Activated B cell treated with CpG ODN at 0.5 μM for 24 hours (primary cell): ENCODE measurements at regions not wholly inside any gene's neighbourhood (a gene's known extent, or its start where the extent isn't known, plus 50 kb on each side); places are given as distances from the start of the nearest gene placed in this dataset.

Experiments used
- ATAC-seq: fragments of 200-7000 bp; cut with Tn5 transposase; one replicate; pipeline ENCODE4 v1.10.0; 2021; ENCODE audit warnings: low read depth, mild to moderate bottlenecking, moderate library complexity
- CTCF ChIA-PET: fragments of 350-600 bp; sonication (Branson Sonifier 250); formaldehyde crosslinking; loops from one replicate; lab custom pipeline; 2021; ENCODE audit warnings: antibody characterized with exemption; lab: Charles Lee
- POLR2A ChIA-PET: fragments of 350-600 bp; sonication (Branson Sonifier 250); formaldehyde crosslinking; loops from one replicate; lab custom pipeline; 2021; ENCODE audit warnings: antibody characterized with exemption; lab: Charles Lee
- DNase-seq: peaks from one replicate; pipeline ENCODE4 v3.0.0; 2022
- H3K27ac Mint-ChIP-seq: one replicate; pipeline ENCODE4 v1.8.0; 2020; ENCODE audit warnings: mixed read lengths
- H3K27me3 Mint-ChIP-seq: one replicate; pipeline ENCODE4 v1.8.0; 2021; ENCODE audit warnings: mixed read lengths
- H3K36me3 Mint-ChIP-seq: one replicate; pipeline ENCODE4 v1.8.0; 2021; ENCODE audit warnings: low read depth, mixed read lengths
- H3K4me1 Mint-ChIP-seq: one replicate; pipeline ENCODE4 v1.8.0; 2021; ENCODE audit warnings: mixed read lengths
- H3K4me3 Mint-ChIP-seq: one replicate; pipeline ENCODE4 v1.8.0; 2020; ENCODE audit warnings: mild to moderate bottlenecking, mixed read lengths
- H3K9me3 Mint-ChIP-seq: one replicate; pipeline ENCODE4 v1.8.0; 2020; ENCODE audit warnings: mixed read lengths
- CTCF ChIP-seq: fragments of 200-600 bp; IDR thresholded peaks from one replicate; pipeline ENCODE4 v1.8.0; 2022; ENCODE audit warnings: antibody characterized with exemption, mild to moderate bottlenecking
- intact Hi-C: fragments of 100-400 bp; cut with micrococcal nuclease; formaldehyde crosslinking; loops from one replicate; pipeline ENCODE4 v1.15.1; 2024

- Mint-ChIP-seq H3K27me3 (no peaks in the 10 kb centered on the region), H3K4me1 (no peaks in the 10 kb centered on the region), H3K9me3 (peaks cover 10% of the 10 kb centered on the region), H3K27ac (no peak overlapping the region), H3K36me3 (no peaks in the 10 kb centered on the region), H3K4me3 (no peak overlapping the region)
- ChIA-PET POLR2A (no interaction called here), CTCF (no interaction called here)
- no peak for DNase-seq
- intact Hi-C loops = no loop called here
- no peak for TF ChIP-seq CTCF
- no peak for ATAC-seq
These were observed 272.0 kb upstream of the GCFC2 start for GRCh38 chr2:75982719-75983118.

GRCh38 chr2:75964646-75965045 lies 253.9 kb upstream of the GCFC2 start:
- H3K4me3 Mint-ChIP-seq = no peak overlapping the region
- DNase-seq = no peak
- H3K36me3 Mint-ChIP-seq = no peaks in the 10 kb centered on the region
- TF ChIP-seq CTCF = no peak
- intact Hi-C loops = no loop called here
- no peaks in the 10 kb centered on the region for H3K4me1 Mint-ChIP-seq
- peaks cover 4% of the 10 kb centered on the region for H3K9me3 Mint-ChIP-seq
- ChIA-PET CTCF (no interaction called here), POLR2A (no interaction called here)
- no peaks in the 10 kb centered on the region for H3K27me3 Mint-ChIP-seq
- H3K27ac Mint-ChIP-seq = no peak overlapping the region
- no peak for ATAC-seq

- no peak for DNase-seq
- Mint-ChIP-seq H3K9me3 (no peaks in the 10 kb centered on the region), H3K27ac (no peak overlapping the region), H3K4me1 (no peaks in the 10 kb centered on the region), H3K36me3 (no peaks in the 10 kb centered on the region), H3K27me3 (no peaks in the 10 kb centered on the region), H3K4me3 (no peak overlapping the region)
- TF ChIP-seq CTCF = no peak
- ATAC-seq = no peak
- CTCF ChIA-PET = no interaction called here
- intact Hi-C loops = no loop called here
- POLR2A ChIA-PET = no interaction called here
These were observed 249.8 kb upstream of the GCFC2 start for GRCh38 chr2:75960472-75961009.

- Mint-ChIP-seq H3K9me3 (no peaks in the 10 kb centered on the region), H3K27me3 (no peaks in the 10 kb centered on the region), H3K27ac (no peak overlapping the region), H3K4me3 (no peak overlapping the region), H3K4me1 (no peaks in the 10 kb centered on the region), H3K36me3 (no peaks in the 10 kb centered on the region)
- intact Hi-C loops = no loop called here
- DNase-seq (no peak), ATAC-seq (no peak)
- TF ChIP-seq CTCF = no peak
- ChIA-PET CTCF (no interaction called here), POLR2A (no interaction called here)
These were observed 249.2 kb upstream of the GCFC2 start for GRCh38 chr2:75959724-75960471.

- DNase-seq (no peak), ATAC-seq (no peak)
- no peaks in the 10 kb centered on the region for H3K36me3 Mint-ChIP-seq
- no peaks in the 10 kb centered on the region for H3K4me1 Mint-ChIP-seq
- intact Hi-C loops = no loop called here
- H3K27ac Mint-ChIP-seq = no peak overlapping the region
- TF ChIP-seq CTCF = no peak
- POLR2A ChIA-PET = no interaction called here
- no peaks in the 10 kb centered on the region for H3K9me3 Mint-ChIP-seq
- CTCF ChIA-PET = no interaction called here
- H3K4me3 Mint-ChIP-seq = no peak overlapping the region
- no peaks in the 10 kb centered on the region for H3K27me3 Mint-ChIP-seq
These were observed 244.0 kb upstream of the GCFC2 start for GRCh38 chr2:75954761-75955160.
